ENCODE measurements at regions not wholly inside any gene's neighbourhood (a gene's known extent, or its start where the extent isn't known, plus 50 kb on each side); places are given as distances from the start of the nearest gene placed in this dataset.

- DNase-seq = no peak
Observed at GRCh38 chr6:33967966-33968724, 164.3 kb upstream of the MLN start.

DNA sequence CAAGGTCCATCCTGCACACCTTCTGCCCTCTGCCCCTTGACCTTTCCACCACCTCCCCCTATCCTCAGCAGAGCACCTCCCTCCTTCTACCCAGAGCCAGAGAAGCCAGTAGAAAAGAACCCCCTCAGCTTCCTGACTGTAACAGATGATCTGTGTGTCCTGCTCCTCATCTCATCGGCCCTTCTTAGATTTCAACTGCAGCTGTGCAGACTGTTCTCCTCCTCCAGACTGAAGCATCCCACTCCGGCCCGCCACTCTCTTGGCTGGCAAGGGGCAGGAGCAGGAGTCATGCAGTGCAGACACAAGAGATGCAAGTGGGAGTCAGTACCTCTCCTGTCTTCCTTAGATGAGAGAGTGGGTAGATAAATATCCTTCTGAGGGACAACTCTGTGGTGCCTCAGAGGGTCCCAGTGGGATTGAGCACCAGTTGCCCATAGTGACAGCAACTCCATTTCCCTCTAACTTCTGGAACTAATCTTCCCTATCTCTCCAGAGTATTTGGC lies 163.5 kb upstream of the MLN start:
- no peak for DNase-seq

GRCh38 chr6:33966536-33966935 lies 162.7 kb upstream of the MLN start:
- DNase-seq = no peak

- no peak for DNase-seq
Observed at GRCh38 chr6:33965766-33966165, 162.0 kb upstream of the MLN start.

- DNase-seq = no peak
Observed at GRCh38 chr6:33964387-33964786, 160.6 kb upstream of the MLN start.

DNA sequence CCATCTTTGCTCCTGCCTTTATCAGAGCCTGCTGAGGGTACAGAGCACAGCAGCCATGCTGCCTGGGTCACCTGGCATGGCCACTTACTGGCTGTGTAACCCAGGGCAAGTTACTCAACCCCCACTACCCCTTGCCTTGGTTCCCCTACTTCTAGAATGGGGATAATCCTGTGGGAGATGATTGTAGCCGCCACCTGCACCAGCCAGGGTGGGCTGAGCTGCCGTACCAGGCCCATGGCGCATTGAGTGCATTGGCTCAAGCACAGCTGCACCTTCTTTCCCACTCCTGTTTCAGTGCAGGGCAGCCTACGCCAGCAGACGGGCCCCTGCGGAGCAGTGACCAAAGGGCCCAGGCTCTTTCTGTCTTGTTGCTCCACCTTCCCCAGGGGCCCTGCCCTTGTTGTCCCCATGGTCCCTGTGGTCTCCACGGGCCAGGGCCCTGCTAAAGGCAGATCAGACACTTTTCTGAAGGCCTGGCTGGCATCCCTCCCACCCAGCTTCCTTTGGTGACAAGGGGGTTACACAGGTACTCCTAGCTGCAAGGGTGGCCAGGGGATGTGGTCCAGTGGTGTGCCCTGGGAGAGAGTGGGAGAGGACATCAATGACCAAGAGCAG lies 159.4 kb upstream of the MLN start:
- no peak for DNase-seq

GRCh38 chr6:33962246-33963027 lies 158.6 kb upstream of the MLN start:
- DNase-seq = no peak

DNA sequence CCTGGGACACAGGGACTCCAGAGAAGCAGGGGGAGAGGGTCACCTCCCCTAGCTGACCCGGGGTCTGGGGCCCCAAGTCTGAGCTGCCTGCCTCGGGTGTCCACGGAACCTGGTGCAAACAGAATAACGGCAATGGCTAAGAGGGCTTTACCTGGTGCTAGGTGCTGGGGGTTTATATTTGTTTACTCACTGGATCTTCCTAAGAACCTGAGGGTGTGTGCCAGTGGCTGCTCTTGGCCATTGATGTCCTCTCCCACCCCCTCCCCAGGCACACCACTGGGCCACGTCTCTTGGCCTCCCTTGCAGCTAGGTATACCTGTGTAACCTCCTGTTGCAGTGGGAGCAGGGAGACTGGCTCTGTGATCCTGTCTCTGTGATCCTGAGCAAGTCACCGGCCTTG lies 157.9 kb upstream of the MLN start:
- DNase-seq = no peak

GRCh38 chr6:33960345-33961313 lies 156.8 kb upstream of the MLN start:
- DNase-seq = no peak

DNA sequence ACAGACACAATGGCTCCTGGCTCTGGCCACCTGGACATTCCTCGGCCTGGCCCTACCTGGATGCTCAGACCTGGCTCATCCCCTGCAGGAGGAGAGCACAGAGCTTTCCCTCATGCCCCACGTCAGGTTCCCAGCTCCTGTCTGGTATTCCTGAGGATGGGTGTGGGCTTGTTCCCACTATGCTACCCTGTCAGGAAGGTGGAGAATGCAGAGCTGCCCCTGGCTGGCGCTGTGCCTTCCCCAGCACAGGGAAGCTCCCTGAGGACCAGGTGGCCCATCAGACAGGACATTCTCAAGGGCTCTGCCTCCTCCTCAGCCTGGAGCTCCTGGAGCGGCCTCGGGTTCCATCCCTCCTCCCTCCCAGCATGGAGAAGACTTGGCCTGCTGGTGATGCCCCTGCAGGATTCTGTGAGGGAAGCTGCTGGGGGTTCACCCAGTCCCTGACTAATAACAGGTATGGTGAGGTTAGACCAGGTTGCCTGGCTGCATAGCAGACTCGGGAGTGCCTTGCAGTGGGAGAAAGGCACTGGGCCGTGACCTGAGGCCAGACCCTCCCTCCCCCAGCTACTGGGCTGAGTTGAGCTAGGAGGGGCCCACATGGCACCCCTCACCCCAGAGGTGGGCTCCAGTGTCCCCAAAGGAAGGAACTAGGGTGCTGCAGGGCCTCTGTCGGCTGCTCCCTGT lies 156.0 kb upstream of the MLN start:
- no peak for DNase-seq

DNA sequence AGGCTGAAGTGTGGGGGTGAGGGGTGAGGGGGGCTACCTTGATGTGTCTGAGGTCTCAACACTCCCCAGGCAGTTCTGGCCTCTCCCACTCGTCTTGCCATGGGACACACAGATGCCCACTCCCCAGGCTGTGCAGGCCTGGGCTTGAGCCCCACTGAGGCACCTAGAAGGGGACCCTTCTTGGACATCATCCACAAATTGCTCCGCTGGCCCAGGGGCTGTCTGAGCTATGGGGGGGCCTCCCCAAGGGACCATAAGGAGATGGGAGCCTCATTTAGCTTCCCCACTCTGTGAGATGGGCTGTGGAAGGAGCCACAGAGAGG lies 155.5 kb upstream of the MLN start:
- no peak for DNase-seq

DNA sequence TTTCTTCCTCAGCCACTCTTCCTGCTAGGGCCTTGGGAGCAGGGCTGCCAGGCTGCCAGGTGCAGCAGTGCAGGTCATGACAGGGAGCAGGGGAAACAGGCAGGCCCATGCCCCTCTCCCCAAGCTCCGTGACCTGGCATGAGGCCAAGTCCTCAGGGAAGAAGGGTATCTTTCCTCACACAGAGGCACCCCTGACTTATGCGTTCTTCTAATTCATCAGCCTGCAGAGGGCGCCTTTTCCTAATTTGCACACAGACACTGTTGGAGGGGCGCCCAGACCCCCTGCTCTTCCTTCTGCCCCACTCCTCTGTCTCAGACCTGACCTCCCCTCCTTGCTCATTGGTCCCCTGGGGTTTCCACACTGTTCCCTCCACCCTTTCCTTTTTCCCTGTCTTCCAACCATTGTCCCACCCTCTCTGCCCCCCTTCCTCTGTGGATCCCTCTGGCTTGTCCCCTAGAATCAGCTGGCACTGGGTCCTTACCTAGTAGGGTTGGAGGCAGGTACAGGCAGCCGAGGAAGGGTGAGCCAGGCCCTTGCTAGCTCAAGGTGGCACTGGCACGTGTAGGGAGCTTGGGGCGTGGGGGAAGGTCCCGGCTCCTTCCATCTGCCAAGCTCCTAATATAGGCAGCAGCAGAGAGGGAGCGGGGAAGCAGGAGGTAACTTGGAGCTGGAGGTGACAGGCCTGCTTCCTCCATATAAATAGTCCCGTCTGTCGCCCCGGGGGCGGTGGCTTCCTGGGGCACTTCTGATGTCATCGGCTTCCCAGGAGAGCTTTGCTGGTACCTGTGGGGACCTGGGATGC lies 154.9 kb upstream of the MLN start:
- DNase-seq = no peak

- no peak for DNase-seq
Observed at GRCh38 chr6:33957892-33958525, 154.2 kb upstream of the MLN start.

- no peak for DNase-seq
Observed at GRCh38 chr6:33957131-33957891, 153.5 kb upstream of the MLN start.

- DNase-seq = no peak
Observed at GRCh38 chr6:33956206-33956605, 152.4 kb upstream of the MLN start.

DNA sequence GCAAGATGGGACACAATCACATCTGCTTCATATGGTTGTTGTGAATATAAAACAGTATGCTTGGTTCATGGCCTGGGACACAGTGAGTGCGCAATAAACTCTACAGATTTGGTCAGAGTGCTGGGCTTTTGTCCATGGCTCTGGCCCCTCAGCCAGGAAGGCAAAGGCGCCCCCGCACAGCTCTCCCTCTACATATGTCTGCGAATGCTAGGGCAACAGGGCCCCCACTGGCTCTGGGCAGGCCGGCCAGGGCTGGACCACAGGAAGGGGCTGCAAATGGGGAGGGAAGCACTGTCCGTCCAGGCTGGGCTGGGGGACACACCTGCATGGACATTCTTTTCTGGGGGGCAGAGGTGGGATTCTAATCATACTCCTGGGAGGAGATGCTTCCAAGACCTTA lies 151.8 kb upstream of the MLN start:
- no peak for DNase-seq

DNA sequence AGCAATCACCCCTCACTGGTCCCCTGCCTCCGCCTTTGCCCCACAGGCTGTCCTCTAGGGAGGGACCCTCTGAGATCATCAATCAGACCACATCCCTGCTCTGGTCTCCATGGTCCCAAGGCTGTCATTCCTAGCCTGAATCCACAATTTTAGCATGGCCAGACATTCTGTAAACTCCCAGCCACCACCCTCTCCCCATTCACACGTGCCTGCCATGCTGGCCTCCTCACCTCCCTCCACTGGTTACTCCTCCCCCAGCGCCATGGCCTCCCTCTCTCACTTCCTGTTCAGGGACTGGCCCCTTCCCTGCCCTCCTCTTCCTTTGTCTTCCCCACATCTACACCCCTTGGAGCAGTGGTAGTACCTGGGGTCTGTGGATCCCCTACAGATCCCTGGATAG lies 150.7 kb upstream of the MLN start:
- DNase-seq = no peak

DNA sequence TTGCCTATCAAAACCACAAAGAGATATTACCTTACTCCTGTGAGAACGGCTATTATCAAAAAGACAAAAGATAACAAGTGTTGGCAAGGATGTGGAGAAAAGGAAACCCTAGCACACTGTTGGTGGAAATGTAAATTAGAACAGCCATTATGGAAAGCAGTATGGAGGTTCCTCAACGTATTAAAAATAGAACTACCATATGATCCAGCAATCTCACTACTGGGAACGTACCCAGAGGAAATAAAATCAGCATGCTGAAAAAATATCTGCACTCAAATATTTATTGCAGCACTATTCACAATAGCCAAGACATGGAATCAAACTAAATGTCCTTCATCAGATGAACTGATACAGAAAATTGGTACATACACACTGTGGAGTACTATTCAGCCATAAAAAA lies 149.4 kb upstream of the MLN start:
- no peak for DNase-seq

DNA sequence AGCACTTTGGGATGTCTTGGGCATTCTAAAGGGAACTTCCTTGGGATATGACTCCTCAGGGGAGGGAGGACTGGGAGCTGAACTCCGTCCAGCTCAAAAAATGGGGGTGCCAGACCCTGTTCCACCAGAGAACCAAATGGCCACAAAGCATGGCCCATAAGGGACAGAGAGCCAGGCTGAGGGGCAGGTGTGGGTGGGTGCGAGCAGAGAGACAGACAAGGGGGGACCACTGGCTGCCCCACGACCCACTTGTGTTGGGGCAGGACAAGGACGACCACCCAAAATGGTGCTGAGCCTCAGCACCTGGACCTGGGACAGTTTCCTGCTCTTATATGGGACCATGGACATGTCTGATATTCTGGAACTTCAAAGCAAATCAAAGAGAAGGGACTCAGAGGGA lies 148.2 kb upstream of the MLN start:
- no peak for DNase-seq

All from right forelimb (tissue), 1 donor.